K562 (cell line): ENCODE measurements at regions not wholly inside any gene's neighbourhood (a gene's known extent, or its start where the extent isn't known, plus 50 kb on each side); places are given as distances from the start of the nearest gene placed in this dataset.

Experiments
- ATAC-seq: fragments of 200-7000 bp; cut with Tn5 transposase; 3 replicates; pipeline ENCODE4 v1.9.1; 2020; ENCODE audit warnings: moderate library complexity
- BruUV-seq: library from RNA; stranded (reverse); fragments of 400-500 nt; replicated peaks from 2 replicates; lab custom pipeline; 2021; lab: Mats Ljungman, UMichigan
- CTCF ChIA-PET: fragments of 300-600 bp; formaldehyde crosslinking; extraction: SDS; loops from one replicate; lab custom pipeline; 2021; ENCODE audit warnings: low intra/inter-chr PET ratio; lab: Yijun Ruan, JAX
- POLR2A ChIA-PET: fragments of 300-600, 350-650 bp; sonication (Branson Sonifier 250); formaldehyde crosslinking; extraction: SDS; loops from one replicate; lab custom pipeline; 2021; ENCODE audit warnings: antibody characterized with exemption, inconsistent platforms; lab: Yijun Ruan, JAX
- DNase-seq, 4 experiments: peaks; one replicate each; pipeline versions ENCODE4 v3.0.0 to v3.0.0-alpha.2; 2011 to 2018; ENCODE audit warnings: low spot score in 3 of 4, mixed read lengths in 3 of 4; ENCODE audit errors: extremely low read depth in 1 of 4
- FAIRE-seq: peaks from 2 replicates; lab custom pipeline; 2011; peaks lifted over from hg19 to GRCh38; lab: Jason Lieb, UNC
- H2AFZ ChIP-seq: 2 replicates; pipeline ENCODE4 v1.6.0; 2011; ENCODE audit warnings: low read depth, low read length, control low read depth, inconsistent platforms
- H3K27ac ChIP-seq: fragments of 200-600 bp; 3 replicates; pipeline ENCODE4 v1.8.0; 2011; ENCODE audit warnings: low read depth, mild to moderate bottlenecking, control low read depth, inconsistent platforms, low read length, moderate library complexity, mixed read lengths; ENCODE audit errors: extremely low read depth
- H3K27me3 ChIP-seq, 2 experiments: fragments of 300-600 bp in 1 of 2; 2 replicates in 1 of 2; 3 replicates in 1 of 2; pipeline versions ENCODE4 v1.6.0 to v1.8.0; 2011; ENCODE audit warnings: inconsistent platforms in 2 of 2, low read length in 2 of 2, mild to moderate bottlenecking in 1 of 2, mixed read lengths in 1 of 2, moderate library complexity in 1 of 2; ENCODE audit not compliant: control insufficient read depth in 2 of 2, insufficient read depth in 2 of 2
- H3K36me3 ChIP-seq: fragments of 300-600 bp; 3 replicates; pipeline ENCODE4 v1.8.0; 2011; ENCODE audit warnings: mild to moderate bottlenecking, low read length, inconsistent platforms; ENCODE audit not compliant: control insufficient read depth, insufficient read depth
- H3K4me1 ChIP-seq, 2 experiments: fragments of 200-600 bp in 1 of 2; replicated peaks in 1 of 2; 2 replicates in 1 of 2; 3 replicates in 1 of 2; pipeline versions ENCODE4 v1.5.1 to v1.8.0; 2011; ENCODE audit warnings: inconsistent platforms in 2 of 2, low read length in 2 of 2, mild to moderate bottlenecking in 1 of 2, mixed read lengths in 1 of 2, moderate library complexity in 1 of 2; ENCODE audit not compliant: control insufficient read depth in 2 of 2, insufficient read depth in 2 of 2
- H3K4me2 ChIP-seq: 2 replicates; pipeline ENCODE4 v1.6.1; 2011; ENCODE audit warnings: low read length, control low read depth, inconsistent platforms, mixed read lengths; ENCODE audit not compliant: insufficient read depth
- H3K4me3 ChIP-seq: fragments of 200-600 bp; sonication (generic), shearing (Covaris generic); 2 replicates; pipeline ENCODE4 v1.5.1; 2016; ENCODE audit warnings: control low read depth, inconsistent platforms
- H3K79me2 ChIP-seq: fragments of 200-600 bp; 3 replicates; pipeline ENCODE4 v1.8.0; 2011; ENCODE audit warnings: low read length, inconsistent platforms; ENCODE audit not compliant: control insufficient read depth, insufficient read depth
- H3K9ac ChIP-seq, 2 experiments: 2 replicates each; pipeline versions ENCODE4 v1.6.0 to v1.6.1; 2011; ENCODE audit warnings: low read depth in 2 of 2, low read length in 2 of 2, control low read depth in 1 of 2, inconsistent platforms in 1 of 2, mild to moderate bottlenecking in 1 of 2, mixed read lengths in 1 of 2; ENCODE audit not compliant: insufficient read depth in 1 of 2
- H3K9me1 ChIP-seq: one replicate; pipeline ENCODE4 v1.6.0; 2011; ENCODE audit warnings: inconsistent platforms, mild to moderate bottlenecking, low read length, moderate library complexity; ENCODE audit not compliant: control insufficient read depth, insufficient read depth
- H3K9me3 ChIP-seq: replicated peaks from 2 replicates; pipeline ENCODE4 v1.5.1; 2011; ENCODE audit warnings: low read depth, low read length, inconsistent platforms; ENCODE audit not compliant: control insufficient read depth, insufficient read depth
- H4K20me1 ChIP-seq: replicated peaks from 2 replicates; pipeline ENCODE4 v1.6.1; 2011; ENCODE audit warnings: low read length, inconsistent platforms, mixed read lengths; ENCODE audit not compliant: control insufficient read depth, insufficient read depth
- ATF1 ChIP-seq, 2 experiments: fragments of 450-650 bp in 1 of 2; IDR thresholded peaks; 2 replicates each; pipeline ENCODE4 v1.6.1; 2016; ENCODE audit warnings: missing compliant biosample characterization in 1 of 2, missing genetic modification characterization in 1 of 2
- EP300 ChIP-seq: IDR thresholded peaks from 2 replicates; pipeline ENCODE4 v1.6.1; 2012; ENCODE audit warnings: low read length, improper control_type of control experiment
- MYC ChIP-seq, 2 experiments: fragments of 250-450 bp in 1 of 2; sonication (Bioruptor Pico) in 1 of 2; IDR thresholded peaks; 2 replicates each; pipeline versions ENCODE4 v1.5.1 to v1.6.1; 2012 to 2021; ENCODE audit warnings: low read depth in 2 of 2, borderline replicate concordance in 1 of 2, improper control_type of control experiment in 1 of 2, low read length in 1 of 2, mild to moderate bottlenecking in 1 of 2, moderate library complexity in 1 of 2
- NFIX ChIP-seq: fragments of 250-450 bp; sonication (Bioruptor Pico); IDR thresholded peaks from 2 replicates; pipeline ENCODE4 v1.4.0; 2020; ENCODE audit warnings: low read depth, mild to moderate bottlenecking, moderate library complexity
- POLR2B ChIP-seq: fragments of 450-650 bp; IDR thresholded peaks from 2 replicates; pipeline ENCODE4 v1.6.1; 2018; ENCODE audit warnings: low read depth; ENCODE audit not compliant: partially characterized antibody
- PURB ChIP-seq: sonication (generic); formaldehyde crosslinking; IDR thresholded peaks from 2 replicates; pipeline ENCODE4 v1.9.0; 2021; ENCODE audit warnings: low read depth, mild to moderate bottlenecking, missing genetic modification reagents
- RAD21 ChIP-seq, 2 experiments: fragments of 250-450 bp in 1 of 2; fragments of 450-650 bp in 1 of 2; sonication (Bioruptor Pico) in 1 of 2; formaldehyde crosslinking in 1 of 2; IDR thresholded peaks in 1 of 2; conservative IDR thresholded peaks in 1 of 2; 2 replicates each; pipeline versions ENCODE4 v1.4.0 to v1.8.0; 2020 to 2022; ENCODE audit warnings: mild to moderate bottlenecking in 2 of 2, moderate library complexity in 1 of 2
- SPI1 ChIP-seq: IDR thresholded peaks from 2 replicates; pipeline ENCODE4 v1.6.1; 2011; ENCODE audit warnings: low read depth, low read length, control low read depth, borderline replicate concordance
- ZNF354B ChIP-seq: fragments of 250-450 bp; sonication (Bioruptor Pico); IDR thresholded peaks from 2 replicates; pipeline ENCODE4 v1.4.0; 2020
- ZNF644 ChIP-seq: fragments of 200-800 bp; sonication (Bioruptor generic); IDR thresholded peaks from 2 replicates; pipeline ENCODE4 v1.6.1; 2016; ENCODE audit warnings: low read depth, missing genetic modification characterization, missing compliant biosample characterization
- WGBS: fragments of 100-300 bp; shearing (Covaris generic); methylation state at CpG from one replicate; pipeline ENCODE4 v1.1.6; 2016; ENCODE audit warnings: low coverage, mixed read lengths; ENCODE audit not compliant: insufficient coverage; ENCODE audit errors: missing lambda C conversion rate; 5-methylcytosine and 5-hydroxymethylcytosine counted together
- in situ Hi-C: fragments of 300-500 bp; cut with MboI; formaldehyde crosslinking; loops from 4 replicates; pipeline ENCODE4 v1.15.0; 2018; ENCODE audit warnings: inconsistent platforms, mixed read lengths
- intact Hi-C: fragments of 100-400 bp; cut with micrococcal nuclease; formaldehyde crosslinking; loops from 2 replicates; pipeline ENCODE4 v1.14.2; 2022
- TF ChIP-seq, protein P1 (sequence below), 3 experiments: IDR thresholded peaks in 2 of 3; conservative IDR thresholded peaks in 1 of 3; 2 replicates each; pipeline ENCODE4 v1.5.1; 2011 to 2012; ENCODE audit warnings: low read length in 3 of 3, mild to moderate bottlenecking in 3 of 3, control low read depth in 2 of 3, improper control_type of control experiment in 1 of 3, inconsistent platforms in 1 of 3, low read depth in 1 of 3, mixed read lengths in 1 of 3, moderate library complexity in 1 of 3; ENCODE audit not compliant: insufficient read depth in 2 of 3
- TF ChIP-seq, protein P2 (sequence below): sonication (generic); formaldehyde crosslinking; IDR thresholded peaks from 2 replicates; pipeline ENCODE4 v1.8.1; 2023; ENCODE audit warnings: missing genetic modification reagents, mild to moderate bottlenecking, borderline replicate concordance
- TF ChIP-seq, protein P3 (sequence below): IDR thresholded peaks from 2 replicates; pipeline ENCODE4 v1.6.1; 2011; ENCODE audit warnings: borderline replicate concordance, low read depth, mild to moderate bottlenecking, moderate library complexity, low read length; ENCODE audit not compliant: insufficient read depth, poor library complexity, severe bottlenecking

DNA sequence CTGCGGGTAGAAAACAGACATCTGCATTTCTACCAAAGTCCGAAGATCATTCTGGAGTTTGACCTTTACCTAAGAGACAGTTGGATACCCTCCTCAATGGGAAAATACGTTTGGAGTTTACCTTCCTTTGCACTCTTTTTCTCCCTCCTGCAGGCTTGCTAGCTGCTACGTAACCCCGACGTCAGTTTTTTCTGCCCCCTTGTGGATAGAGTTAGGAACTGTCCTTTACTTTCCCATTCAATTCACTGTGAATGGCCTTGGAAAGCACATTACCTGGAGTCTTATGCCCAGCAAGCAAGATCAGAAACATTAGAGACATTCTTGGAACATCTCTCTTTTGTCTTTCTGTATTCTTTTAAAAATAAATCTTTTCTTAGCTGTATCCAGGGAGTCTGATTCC lies 250.7 kb downstream of the NAP1L3 start:
- BruUV-seq: no TSS peak
- no peak for FAIRE-seq
- Histone ChIP-seq H3K4me3 (no peak overlapping the region), H3K79me2 (no peaks in the 10 kb centered on the region), H3K4me2 (no peak overlapping the region), H3K27ac (no peak overlapping the region), H3K9ac (no peak overlapping the region), H3K27me3 (no peaks in the 10 kb centered on the region), H3K9me1 (no peaks in the 10 kb centered on the region), H3K36me3 (no peaks in the 10 kb centered on the region), H3K4me1 (no peaks in the 10 kb centered on the region), H4K20me1 (no peaks in the 10 kb centered on the region), H2AFZ (no peak overlapping the region), H3K9me3 (no peaks in the 10 kb centered on the region)
- CTCF ChIA-PET: no interaction called here
- WGBS: 2% methylated on average over 4 of the region's 6 CpGs
- POLR2A ChIA-PET: no interaction called here
- intact Hi-C loops: no loop called here
- DNase-seq: peak; percentile 3 to 12 (median 7)
- no peak for ATAC-seq
- in situ Hi-C loops: no loop called here
- TF ChIP-seq EP300: no peak
- peak in 1 of 2 experiments; percentile 8; a peak in 1 of 4 replicates for TF ChIP-seq RAD21 (CRISPR knock-in tag; conservative IDR thresholded peaks at IDR 0.05 in 1 of 2, IDR thresholded peaks at IDR 0.05 in 1 of 2)
- TF ChIP-seq, protein P1, sequence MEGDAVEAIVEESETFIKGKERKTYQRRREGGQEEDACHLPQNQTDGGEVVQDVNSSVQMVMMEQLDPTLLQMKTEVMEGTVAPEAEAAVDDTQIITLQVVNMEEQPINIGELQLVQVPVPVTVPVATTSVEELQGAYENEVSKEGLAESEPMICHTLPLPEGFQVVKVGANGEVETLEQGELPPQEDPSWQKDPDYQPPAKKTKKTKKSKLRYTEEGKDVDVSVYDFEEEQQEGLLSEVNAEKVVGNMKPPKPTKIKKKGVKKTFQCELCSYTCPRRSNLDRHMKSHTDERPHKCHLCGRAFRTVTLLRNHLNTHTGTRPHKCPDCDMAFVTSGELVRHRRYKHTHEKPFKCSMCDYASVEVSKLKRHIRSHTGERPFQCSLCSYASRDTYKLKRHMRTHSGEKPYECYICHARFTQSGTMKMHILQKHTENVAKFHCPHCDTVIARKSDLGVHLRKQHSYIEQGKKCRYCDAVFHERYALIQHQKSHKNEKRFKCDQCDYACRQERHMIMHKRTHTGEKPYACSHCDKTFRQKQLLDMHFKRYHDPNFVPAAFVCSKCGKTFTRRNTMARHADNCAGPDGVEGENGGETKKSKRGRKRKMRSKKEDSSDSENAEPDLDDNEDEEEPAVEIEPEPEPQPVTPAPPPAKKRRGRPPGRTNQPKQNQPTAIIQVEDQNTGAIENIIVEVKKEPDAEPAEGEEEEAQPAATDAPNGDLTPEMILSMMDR (IDR thresholded peaks at IDR 0.05 in 2 of 3, conservative IDR thresholded peaks at IDR 0.05 in 1 of 3; ENCODE audit: insufficient read depth in 2 of 3, low read depth in 1 of 3, low read length in 3 of 3): peak in 1 of 3 experiments; percentile 16; a peak in 2 of 6 replicates
- TF ChIP-seq, protein P2, sequence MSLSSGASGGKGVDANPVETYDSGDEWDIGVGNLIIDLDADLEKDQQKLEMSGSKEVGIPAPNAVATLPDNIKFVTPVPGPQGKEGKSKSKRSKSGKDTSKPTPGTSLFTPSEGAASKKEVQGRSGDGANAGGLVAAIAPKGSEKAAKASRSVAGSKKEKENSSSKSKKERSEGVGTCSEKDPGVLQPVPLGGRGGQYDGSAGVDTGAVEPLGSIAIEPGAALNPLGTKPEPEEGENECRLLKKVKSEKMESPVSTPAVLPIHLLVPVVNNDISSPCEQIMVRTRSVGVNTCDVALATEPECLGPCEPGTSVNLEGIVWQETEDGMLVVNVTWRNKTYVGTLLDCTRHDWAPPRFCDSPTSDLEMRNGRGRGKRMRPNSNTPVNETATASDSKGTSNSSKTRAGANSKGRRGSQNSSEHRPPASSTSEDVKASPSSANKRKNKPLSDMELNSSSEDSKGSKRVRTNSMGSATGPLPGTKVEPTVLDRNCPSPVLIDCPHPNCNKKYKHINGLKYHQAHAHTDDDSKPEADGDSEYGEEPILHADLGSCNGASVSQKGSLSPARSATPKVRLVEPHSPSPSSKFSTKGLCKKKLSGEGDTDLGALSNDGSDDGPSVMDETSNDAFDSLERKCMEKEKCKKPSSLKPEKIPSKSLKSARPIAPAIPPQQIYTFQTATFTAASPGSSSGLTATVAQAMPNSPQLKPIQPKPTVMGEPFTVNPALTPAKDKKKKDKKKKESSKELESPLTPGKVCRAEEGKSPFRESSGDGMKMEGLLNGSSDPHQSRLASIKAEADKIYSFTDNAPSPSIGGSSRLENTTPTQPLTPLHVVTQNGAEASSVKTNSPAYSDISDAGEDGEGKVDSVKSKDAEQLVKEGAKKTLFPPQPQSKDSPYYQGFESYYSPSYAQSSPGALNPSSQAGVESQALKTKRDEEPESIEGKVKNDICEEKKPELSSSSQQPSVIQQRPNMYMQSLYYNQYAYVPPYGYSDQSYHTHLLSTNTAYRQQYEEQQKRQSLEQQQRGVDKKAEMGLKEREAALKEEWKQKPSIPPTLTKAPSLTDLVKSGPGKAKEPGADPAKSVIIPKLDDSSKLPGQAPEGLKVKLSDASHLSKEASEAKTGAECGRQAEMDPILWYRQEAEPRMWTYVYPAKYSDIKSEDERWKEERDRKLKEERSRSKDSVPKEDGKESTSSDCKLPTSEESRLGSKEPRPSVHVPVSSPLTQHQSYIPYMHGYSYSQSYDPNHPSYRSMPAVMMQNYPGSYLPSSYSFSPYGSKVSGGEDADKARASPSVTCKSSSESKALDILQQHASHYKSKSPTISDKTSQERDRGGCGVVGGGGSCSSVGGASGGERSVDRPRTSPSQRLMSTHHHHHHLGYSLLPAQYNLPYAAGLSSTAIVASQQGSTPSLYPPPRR: no peak
- no peak for TF ChIP-seq POLR2B
- no peak for TF ChIP-seq ZNF354B
- TF ChIP-seq SPI1: no peak
- TF ChIP-seq ATF1 (CRISPR knock-in tag; IDR thresholded peaks at IDR 0.05): no peak
- peak; percentile 29; the same call in 1 of the 2 replicates for TF ChIP-seq ATF1 (tag; IDR thresholded peaks at IDR 0.05)
- no peak for TF ChIP-seq ZNF644 (tag)
- TF ChIP-seq, protein P3, sequence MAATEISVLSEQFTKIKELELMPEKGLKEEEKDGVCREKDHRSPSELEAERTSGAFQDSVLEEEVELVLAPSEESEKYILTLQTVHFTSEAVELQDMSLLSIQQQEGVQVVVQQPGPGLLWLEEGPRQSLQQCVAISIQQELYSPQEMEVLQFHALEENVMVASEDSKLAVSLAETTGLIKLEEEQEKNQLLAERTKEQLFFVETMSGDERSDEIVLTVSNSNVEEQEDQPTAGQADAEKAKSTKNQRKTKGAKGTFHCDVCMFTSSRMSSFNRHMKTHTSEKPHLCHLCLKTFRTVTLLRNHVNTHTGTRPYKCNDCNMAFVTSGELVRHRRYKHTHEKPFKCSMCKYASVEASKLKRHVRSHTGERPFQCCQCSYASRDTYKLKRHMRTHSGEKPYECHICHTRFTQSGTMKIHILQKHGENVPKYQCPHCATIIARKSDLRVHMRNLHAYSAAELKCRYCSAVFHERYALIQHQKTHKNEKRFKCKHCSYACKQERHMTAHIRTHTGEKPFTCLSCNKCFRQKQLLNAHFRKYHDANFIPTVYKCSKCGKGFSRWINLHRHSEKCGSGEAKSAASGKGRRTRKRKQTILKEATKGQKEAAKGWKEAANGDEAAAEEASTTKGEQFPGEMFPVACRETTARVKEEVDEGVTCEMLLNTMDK: peak; percentile 6
- TF ChIP-seq PURB (CRISPR knock-in tag): no peak
- TF ChIP-seq MYC (IDR thresholded peaks at IDR 0.05; ENCODE audit: low read depth, low read length): no peak
- TF ChIP-seq MYC (CRISPR knock-in tag; IDR thresholded peaks at IDR 0.05; ENCODE audit: borderline replicate concordance, low read depth): no peak
- no peak for TF ChIP-seq NFIX (CRISPR knock-in tag)
